HL-60 (cell line): ENCODE measurements at regions not wholly inside any gene's neighbourhood (a gene's known extent, or its start where the extent isn't known, plus 50 kb on each side); places are given as distances from the start of the nearest gene placed in this dataset.

Experiments used
- CTCF ChIP-seq: IDR thresholded peaks from one replicate; pipeline ENCODE4 v1.5.1; 2011; ENCODE audit warnings: low read length, control low read depth, inconsistent platforms; ENCODE audit not compliant: insufficient read depth
- POLR2AphosphoS5 ChIP-seq: IDR thresholded peaks from 2 replicates; pipeline ENCODE4 v1.6.1; 2012; ENCODE audit warnings: low read depth
- REST ChIP-seq: IDR thresholded peaks from 2 replicates; pipeline ENCODE4 v1.6.1; 2012; ENCODE audit warnings: low read depth; ENCODE audit not compliant: insufficient replicate concordance

- TF ChIP-seq POLR2AphosphoS5: no peak
- TF ChIP-seq CTCF: no peak
- no peak for TF ChIP-seq REST
Observed at GRCh38 chr5:114953565-114953964, 216.1 kb downstream of the TRIM36 start.
